GM23248 (cell line): ENCODE measurements at regions not wholly inside any gene's neighbourhood (a gene's known extent, or its start where the extent isn't known, plus 50 kb on each side); places are given as distances from the start of the nearest gene placed in this dataset.

Experiments used
- EZH2 ChIP-seq: fragments of 200-600 bp; sonication (generic); IDR thresholded peaks from 2 replicates; pipeline ENCODE4 v1.6.1; 2018; ENCODE audit warnings: antibody characterized with exemption, mild to moderate bottlenecking; ENCODE audit not compliant: insufficient read depth, poor library complexity, severe bottlenecking
- EZH2phosphoT487 ChIP-seq: fragments of 200-600 bp; sonication (generic); IDR thresholded peaks from 2 replicates; pipeline ENCODE4 v1.6.1; 2018; ENCODE audit warnings: antibody characterized with exemption, moderate library complexity, mild to moderate bottlenecking, low read depth; ENCODE audit not compliant: insufficient read depth

DNA sequence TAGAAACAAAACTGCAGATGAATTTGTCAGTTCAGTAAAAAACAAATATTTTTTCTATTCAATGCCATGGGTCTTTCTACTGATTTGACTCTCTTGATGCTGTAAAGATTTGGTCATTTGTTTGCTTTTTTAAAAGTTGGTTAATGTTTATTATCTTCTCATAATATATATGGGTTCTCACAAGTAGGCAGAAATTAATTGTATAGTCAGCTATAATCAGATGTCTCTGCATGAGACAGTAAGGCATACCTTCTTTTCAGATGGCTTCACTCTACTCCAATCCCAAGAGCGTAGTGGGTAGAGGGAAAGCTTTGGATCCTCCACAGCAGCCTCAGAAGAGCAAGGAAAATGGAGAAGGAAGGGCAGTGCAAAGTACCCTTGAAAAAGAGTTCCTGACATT, 1202.9 kb upstream of the CELF4 start:
- no peak for TF ChIP-seq EZH2
- TF ChIP-seq EZH2phosphoT487: no peak
